A673 (cell line): ENCODE measurements at regions not wholly inside any gene's neighbourhood (a gene's known extent, or its start where the extent isn't known, plus 50 kb on each side); places are given as distances from the start of the nearest gene placed in this dataset.

Experiments used
- BruUV-seq: library from RNA; stranded (reverse); fragments of 400-500 nt; replicated peaks from 2 replicates; lab custom pipeline; 2021; lab: Mats Ljungman, UMichigan
- CTCF ChIA-PET: fragments of 300-600 bp; sonication (Branson Sonifier 250); formaldehyde crosslinking; loops from one replicate; lab custom pipeline; 2022; ENCODE audit warnings: antibody characterized with exemption; lab: Charles Lee
- POLR2A ChIA-PET: fragments of 300-600 bp; sonication (Branson Sonifier 250); formaldehyde crosslinking; loops from one replicate; lab custom pipeline; 2022; ENCODE audit warnings: antibody characterized with exemption; ENCODE audit not compliant: low non-redundant PET; lab: Charles Lee
- DNase-seq: peaks from one replicate; pipeline ENCODE4 v3.0.0-alpha.2; 2015; ENCODE audit warnings: low spot score
- H3K27ac ChIP-seq: fragments of 200-600 bp; sonication (generic); 2 replicates; pipeline ENCODE4 v1.5.1; 2016; ENCODE audit warnings: mixed run types, low read depth, mild to moderate bottlenecking, mixed read lengths, antibody characterized with exemption, low read length; ENCODE audit not compliant: poor library complexity, severe bottlenecking
- H3K27me3 ChIP-seq: fragments of 200-600 bp; sonication (generic); replicated peaks from 2 replicates; pipeline ENCODE4 v1.6.1; 2017; ENCODE audit warnings: mixed run types, low read depth, mild to moderate bottlenecking, mixed read lengths, antibody characterized with exemption, low read length; ENCODE audit not compliant: insufficient read depth, poor library complexity
- H3K36me3 ChIP-seq: fragments of 200-600 bp; sonication (generic); 2 replicates; pipeline ENCODE4 v1.6.1; 2016; ENCODE audit warnings: mixed run types, mild to moderate bottlenecking, mixed read lengths, antibody characterized with exemption, low read length; ENCODE audit not compliant: insufficient read depth, poor library complexity, severe bottlenecking
- H3K4me1 ChIP-seq: fragments of 200-600 bp; sonication (generic); 2 replicates; pipeline ENCODE4 v1.6.1; 2017; ENCODE audit warnings: mixed run types, mild to moderate bottlenecking, mixed read lengths, antibody characterized with exemption, low read length; ENCODE audit not compliant: insufficient read depth, poor library complexity, severe bottlenecking
- H3K4me3 ChIP-seq: fragments of 200-600 bp; sonication (generic); 2 replicates; pipeline ENCODE4 v1.5.1; 2016; ENCODE audit warnings: low read depth, mixed run types, mild to moderate bottlenecking, mixed read lengths, low read length; ENCODE audit not compliant: poor library complexity, severe bottlenecking
- H3K9me3 ChIP-seq: fragments of 200-600 bp; sonication (generic); 2 replicates; pipeline ENCODE4 v1.6.1; 2016; ENCODE audit warnings: mixed run types, low read depth, mild to moderate bottlenecking, mixed read lengths, antibody characterized with exemption, low read length; ENCODE audit not compliant: poor library complexity, severe bottlenecking
- EZH2 ChIP-seq: fragments of 200-600 bp; sonication (generic); IDR thresholded peaks from 2 replicates; pipeline ENCODE4 v1.6.1; 2017; ENCODE audit warnings: borderline replicate concordance, low read depth, mild to moderate bottlenecking, mixed read lengths, antibody characterized with exemption, low read length; ENCODE audit not compliant: poor library complexity, severe bottlenecking
- intact Hi-C: fragments of 100-400 bp; cut with micrococcal nuclease; formaldehyde crosslinking; loops from one replicate; pipeline ENCODE4 v1.10.0; 2022; ENCODE audit not compliant: unreplicated experiment
- TF ChIP-seq, protein P1 (sequence below): fragments of 300-800, 200-600 bp; sonication (generic); conservative IDR thresholded peaks from 2 replicates; pipeline ENCODE4 v1.5.1; 2017; ENCODE audit warnings: low read depth, mild to moderate bottlenecking, antibody characterized with exemption, low read length, moderate library complexity, mixed read lengths

DNA sequence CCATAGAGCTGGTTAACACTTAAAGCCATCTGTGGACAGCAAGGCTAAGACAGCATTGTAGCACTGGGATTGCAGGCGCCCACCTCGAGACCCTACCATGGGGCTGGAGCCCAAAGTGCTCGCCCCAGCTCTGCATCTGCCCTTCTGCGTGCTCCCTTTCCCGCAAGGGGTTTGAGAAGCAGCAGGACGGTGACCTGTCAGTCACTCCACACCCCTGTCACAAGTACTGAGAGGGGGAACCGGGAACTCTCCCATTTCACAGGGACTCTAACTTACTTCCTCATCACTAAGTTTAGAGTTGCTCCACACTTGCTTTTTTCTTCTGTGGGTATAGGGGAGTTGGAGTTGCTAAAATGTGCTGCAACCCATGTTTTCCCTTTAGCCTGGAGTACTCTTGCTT lies 273.2 kb downstream of the SMARCA2 start:
- no peaks in the 10 kb centered on the region for H3K4me1 ChIP-seq
- H3K27ac ChIP-seq = no peak overlapping the region
- no peaks in the 10 kb centered on the region for H3K27me3 ChIP-seq
- H3K9me3 ChIP-seq = no peaks in the 10 kb centered on the region
- no TSS peak for BruUV-seq
- intact Hi-C loops = no loop called here
- no peaks in the 10 kb centered on the region for H3K36me3 ChIP-seq
- POLR2A ChIA-PET = no interaction called here
- no peak for DNase-seq
- TF ChIP-seq, protein P1, sequence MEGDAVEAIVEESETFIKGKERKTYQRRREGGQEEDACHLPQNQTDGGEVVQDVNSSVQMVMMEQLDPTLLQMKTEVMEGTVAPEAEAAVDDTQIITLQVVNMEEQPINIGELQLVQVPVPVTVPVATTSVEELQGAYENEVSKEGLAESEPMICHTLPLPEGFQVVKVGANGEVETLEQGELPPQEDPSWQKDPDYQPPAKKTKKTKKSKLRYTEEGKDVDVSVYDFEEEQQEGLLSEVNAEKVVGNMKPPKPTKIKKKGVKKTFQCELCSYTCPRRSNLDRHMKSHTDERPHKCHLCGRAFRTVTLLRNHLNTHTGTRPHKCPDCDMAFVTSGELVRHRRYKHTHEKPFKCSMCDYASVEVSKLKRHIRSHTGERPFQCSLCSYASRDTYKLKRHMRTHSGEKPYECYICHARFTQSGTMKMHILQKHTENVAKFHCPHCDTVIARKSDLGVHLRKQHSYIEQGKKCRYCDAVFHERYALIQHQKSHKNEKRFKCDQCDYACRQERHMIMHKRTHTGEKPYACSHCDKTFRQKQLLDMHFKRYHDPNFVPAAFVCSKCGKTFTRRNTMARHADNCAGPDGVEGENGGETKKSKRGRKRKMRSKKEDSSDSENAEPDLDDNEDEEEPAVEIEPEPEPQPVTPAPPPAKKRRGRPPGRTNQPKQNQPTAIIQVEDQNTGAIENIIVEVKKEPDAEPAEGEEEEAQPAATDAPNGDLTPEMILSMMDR = no peak
- no peak for TF ChIP-seq EZH2
- no peak overlapping the region for H3K4me3 ChIP-seq
- CTCF ChIA-PET = no interaction called here

DNA sequence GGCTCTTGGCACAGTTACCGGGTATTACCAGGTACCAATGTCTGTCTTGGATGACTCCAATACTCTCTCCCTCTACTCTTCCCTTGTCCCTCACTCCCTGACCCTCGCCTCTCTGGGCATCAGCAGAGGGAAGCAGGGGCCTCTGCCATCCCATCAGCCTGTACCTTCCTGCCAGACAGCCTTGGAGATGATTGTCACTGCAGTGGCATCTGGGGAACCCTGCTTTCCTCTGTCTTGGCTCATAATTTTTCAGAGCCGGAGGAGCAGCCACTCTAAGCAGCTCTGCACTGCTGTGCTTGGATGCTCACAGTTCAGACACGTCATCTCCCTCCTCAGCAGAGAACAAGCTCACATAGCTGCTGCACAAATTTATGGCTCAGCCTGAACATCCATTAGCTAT lies 274.1 kb downstream of the SMARCA2 start:
- TF ChIP-seq, protein P1 = no peak
- no peak for TF ChIP-seq EZH2
- intact Hi-C loops = no loop called here
- Histone ChIP-seq H3K4me3 (no peak overlapping the region), H3K36me3 (no peaks in the 10 kb centered on the region), H3K27me3 (no peaks in the 10 kb centered on the region), H3K9me3 (no peaks in the 10 kb centered on the region), H3K4me1 (no peaks in the 10 kb centered on the region), H3K27ac (no peak overlapping the region)
- no TSS peak for BruUV-seq
- ChIA-PET POLR2A (no interaction called here), CTCF (no interaction called here)
- DNase-seq = no peak

DNA sequence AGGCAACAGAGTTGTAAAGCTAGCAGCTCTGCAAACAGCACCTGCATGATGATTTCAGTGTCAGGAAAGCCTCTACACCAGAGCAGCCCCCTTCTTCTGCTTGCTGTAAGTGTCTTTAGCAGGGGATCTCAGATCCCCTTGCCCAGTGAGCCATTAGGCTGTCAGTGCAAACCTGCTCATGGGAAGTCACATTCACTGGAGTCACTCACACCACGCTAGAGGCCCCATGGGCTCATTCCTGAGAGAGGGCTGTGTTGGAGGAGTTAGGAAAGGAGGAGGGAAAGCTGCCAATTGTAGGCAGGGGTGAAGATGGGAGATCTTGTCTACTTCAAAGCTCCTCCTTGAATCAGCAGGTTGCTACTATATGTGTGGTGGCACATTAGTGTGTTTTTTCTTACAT lies 275.2 kb downstream of the SMARCA2 start:
- CTCF ChIA-PET = no interaction called here
- DNase-seq = no peak
- Histone ChIP-seq H3K27me3 (no peaks in the 10 kb centered on the region), H3K36me3 (no peaks in the 10 kb centered on the region), H3K4me1 (no peaks in the 10 kb centered on the region), H3K9me3 (no peaks in the 10 kb centered on the region), H3K4me3 (no peak overlapping the region), H3K27ac (no peak overlapping the region)
- POLR2A ChIA-PET = no interaction called here
- TF ChIP-seq, protein P1 = no peak
- no peak for TF ChIP-seq EZH2
- no TSS peak for BruUV-seq
- intact Hi-C loops = no loop called here
